Prostate gland (tissue), 2 donors: ENCODE measurements at regions not wholly inside any gene's neighbourhood (a gene's known extent, or its start where the extent isn't known, plus 50 kb on each side); places are given as distances from the start of the nearest gene placed in this dataset.

ENCODE experiments used
- CTCF ChIP-seq, 4 experiments: fragments of 200-600 bp in 2 of 4; fragments of 450-650 bp in 2 of 4; sonication (generic) in 2 of 4; IDR thresholded peaks; 1 replicate in 3 of 4; 2 replicates in 1 of 4; pipeline ENCODE4 v1.5.1; 2016 to 2019; ENCODE audit warnings: antibody characterized with exemption in 4 of 4, mild to moderate bottlenecking in 2 of 4, moderate library complexity in 2 of 4
- POLR2A ChIP-seq: fragments of 450-650 bp; IDR thresholded peaks from one replicate; pipeline ENCODE4 v1.6.1; 2016; ENCODE audit warnings: antibody characterized with exemption, mild to moderate bottlenecking
- POLR2AphosphoS5 ChIP-seq: sonication (generic); formaldehyde crosslinking; IDR thresholded peaks from one replicate; pipeline ENCODE4 v1.6.1; 2017; ENCODE audit warnings: antibody characterized with exemption

GRCh38 chr7:85237721-85238120 lies 50.9 kb upstream of the SEMA3D start:
- no peak for TF ChIP-seq CTCF (IDR thresholded peaks at IDR 0.05)
- TF ChIP-seq POLR2A, result no peak
- no peak for TF ChIP-seq POLR2AphosphoS5
